ENCODE measurements at regions not wholly inside any gene's neighbourhood (a gene's known extent, or its start where the extent isn't known, plus 50 kb on each side); places are given as distances from the start of the nearest gene placed in this dataset.
"Not testable (repeated sequence)": the region's sequence is repeated elsewhere in the genome, so short reads cannot be mapped to it uniquely, and the experiment has no call there.

DNA sequence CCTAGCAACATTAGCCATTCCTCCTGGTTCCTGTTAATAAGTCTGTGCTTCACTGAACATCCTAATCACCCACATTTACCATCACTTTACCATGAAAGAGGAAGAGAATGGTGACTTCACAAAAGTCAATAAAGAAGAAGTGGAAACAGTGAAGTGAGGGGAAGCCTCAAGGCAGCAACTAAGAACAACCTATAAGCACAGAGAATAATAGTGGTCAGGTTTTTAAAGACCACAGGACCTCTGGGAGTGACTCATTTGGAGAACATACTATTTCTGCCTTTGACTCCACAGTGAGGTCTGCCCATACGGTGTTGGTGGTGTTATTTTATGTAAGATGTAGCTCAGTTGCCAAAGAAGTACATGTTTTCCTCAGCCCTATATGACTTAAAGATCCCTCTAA, 86.0 kb upstream of the TET2 start:
- DNase-seq = no peak

DNA sequence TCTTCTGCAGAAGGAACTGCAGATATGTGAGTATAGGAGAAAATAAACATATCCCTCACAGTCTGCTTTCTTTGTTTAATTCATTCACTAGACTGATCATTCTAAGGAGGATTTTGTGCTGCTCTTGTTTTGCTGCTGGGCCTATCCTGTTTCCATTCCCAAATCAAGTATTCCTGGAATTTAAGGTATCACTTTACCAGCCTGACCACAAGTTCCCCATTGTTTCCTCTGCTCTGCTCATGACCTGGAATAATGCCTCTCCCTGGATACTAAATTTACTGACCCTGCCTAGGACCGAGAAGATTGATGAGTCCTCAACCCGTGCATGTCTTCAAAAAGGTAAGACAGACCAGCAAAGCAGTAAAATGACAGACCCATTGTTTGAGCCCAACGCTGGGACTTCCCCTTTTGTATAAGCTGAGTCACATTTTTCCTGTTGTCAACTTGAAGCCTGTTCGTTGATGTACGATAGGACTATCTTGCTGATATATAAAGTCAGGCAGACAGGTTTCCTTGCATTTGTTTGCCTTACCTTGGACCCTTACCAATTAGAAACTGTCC, 85.5 kb upstream of the TET2 start:
- peak; percentile 6 for DNase-seq

DNA sequence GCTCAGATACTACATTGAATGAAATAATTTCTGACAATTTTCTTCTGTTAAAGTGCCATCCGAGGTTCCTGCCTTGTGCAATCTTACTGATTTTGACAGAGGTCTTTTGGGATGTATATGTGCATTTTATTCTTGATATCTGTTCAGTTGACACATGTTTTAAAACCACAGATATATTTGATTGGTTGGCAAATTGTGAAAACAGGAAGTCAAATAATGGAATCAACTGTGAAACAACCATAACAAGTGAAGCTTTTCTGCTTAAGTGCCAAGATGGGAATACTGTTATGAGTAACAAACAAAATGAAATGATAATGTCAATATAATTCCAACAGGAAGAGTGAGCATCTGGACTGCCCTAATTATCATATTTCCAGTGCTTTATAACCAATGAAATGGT, 84.9 kb upstream of the TET2 start:
- DNase-seq = no peak

DNA sequence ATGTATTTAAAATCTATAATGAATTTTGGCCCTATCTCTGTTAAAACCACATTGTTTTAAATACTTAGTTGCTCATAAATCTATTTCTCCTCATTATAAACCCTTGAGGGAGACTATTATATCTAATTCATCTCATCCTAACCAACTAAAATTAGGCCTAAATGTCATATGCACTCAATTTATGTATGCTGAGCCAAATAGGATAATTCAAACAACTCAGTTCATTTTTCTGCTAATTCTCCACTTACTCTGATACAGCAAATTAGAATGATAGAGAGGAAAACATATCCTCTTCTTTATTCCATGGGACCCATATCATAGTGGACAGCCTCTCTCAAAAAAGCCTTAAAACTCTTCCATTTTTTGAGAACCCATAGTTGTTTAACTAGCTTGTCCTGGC, 80.3 kb upstream of the TET2 start:
- DNase-seq = no peak

DNA sequence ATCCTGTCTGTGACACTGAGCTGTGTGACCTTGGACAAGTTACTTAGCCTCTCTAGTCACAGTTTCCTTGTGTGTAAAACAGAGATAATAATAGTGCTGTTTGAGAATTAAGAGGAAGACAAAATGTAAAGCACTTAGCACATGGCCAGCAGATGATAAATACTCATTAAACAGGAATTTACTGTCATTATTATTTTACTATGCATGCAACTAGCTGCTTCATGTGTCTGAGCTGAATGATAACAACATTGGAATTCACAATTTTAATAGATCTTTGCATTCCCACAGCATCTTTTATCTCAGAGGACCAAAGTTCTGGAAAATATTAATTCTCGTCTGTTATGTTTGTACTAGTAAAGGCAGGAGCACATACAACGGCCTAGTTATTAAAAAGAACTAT, 79.2 kb upstream of the TET2 start:
- DNase-seq = no peak

DNA sequence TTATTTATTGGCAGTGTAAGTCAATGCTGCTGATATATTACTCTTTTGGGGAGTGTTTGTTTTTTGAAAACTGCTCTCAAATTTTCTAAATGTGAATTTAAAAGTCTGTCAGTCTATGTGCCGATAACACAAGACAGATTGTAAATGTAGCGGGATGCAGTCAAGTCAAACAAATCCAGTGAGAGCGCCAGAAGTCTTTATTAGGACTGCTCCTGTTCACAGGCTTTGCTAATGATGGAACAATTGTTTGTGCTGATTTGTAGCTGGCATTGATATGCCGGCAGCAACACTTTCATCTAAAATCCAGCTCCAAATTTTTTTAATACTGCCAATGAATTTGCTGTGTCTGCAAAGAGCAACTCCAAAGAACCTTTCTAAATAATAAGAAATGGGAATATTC, 78.7 kb upstream of the TET2 start:
- no peak for DNase-seq

DNA sequence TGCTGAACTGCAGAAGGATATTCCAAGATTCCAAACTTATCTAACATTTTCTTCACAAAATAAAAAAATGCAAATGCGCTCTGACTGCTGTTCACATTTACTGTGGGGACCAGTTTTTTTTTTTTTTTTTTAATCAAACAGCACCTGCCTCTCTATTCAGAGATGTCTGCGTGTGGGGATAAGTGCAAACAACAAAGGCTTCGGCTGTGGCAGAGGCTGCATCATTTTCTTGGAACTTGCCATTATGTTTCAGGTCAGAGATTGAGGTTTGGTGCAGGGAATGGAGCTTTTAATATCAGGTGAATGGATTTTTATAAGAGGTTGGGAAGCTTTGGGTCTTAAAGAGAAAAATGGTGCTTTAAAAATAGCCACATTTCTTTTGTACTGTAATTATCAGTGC, 78.2 kb upstream of the TET2 start:
- DNase-seq = no peak

DNA sequence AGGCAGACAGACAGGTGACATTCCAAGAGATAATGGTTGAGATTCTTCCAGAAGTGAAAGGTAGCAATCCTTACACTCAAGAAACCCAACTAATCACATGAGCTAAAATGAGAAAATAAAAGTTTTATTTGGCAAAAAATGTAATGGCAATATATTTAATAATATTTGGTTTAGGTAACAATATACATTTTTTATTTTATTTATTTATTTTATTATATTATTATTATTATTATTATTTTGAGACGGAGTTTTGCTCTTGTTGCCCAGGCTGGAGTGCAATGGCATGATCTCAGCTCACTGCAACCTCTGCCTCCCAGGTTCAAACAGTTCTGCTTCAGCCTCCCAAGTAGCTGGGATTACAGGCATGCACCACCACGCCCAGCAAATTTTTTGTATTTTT, 74.6 kb upstream of the TET2 start:
- DNase-seq = not testable (repeated sequence)

DNA sequence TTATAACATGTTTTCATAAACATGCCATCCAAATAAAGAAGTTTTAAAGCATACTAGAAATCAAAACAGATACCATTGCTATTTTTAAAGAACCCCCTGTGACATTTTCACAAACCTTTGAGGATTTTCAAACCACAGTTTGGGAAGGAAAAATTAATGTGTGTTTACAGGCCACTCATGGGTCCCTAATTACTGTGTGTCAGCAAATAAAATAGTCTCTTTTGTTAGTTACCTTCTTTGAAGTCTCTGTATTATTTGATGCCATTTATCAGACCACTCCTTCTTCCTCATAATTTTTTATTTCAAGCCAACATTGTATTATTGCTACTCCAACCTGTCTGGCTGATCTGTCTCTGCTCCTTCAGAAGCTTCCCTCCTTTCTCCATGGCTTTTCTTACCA, 72.6 kb upstream of the TET2 start:
- no peak for DNase-seq

DNA sequence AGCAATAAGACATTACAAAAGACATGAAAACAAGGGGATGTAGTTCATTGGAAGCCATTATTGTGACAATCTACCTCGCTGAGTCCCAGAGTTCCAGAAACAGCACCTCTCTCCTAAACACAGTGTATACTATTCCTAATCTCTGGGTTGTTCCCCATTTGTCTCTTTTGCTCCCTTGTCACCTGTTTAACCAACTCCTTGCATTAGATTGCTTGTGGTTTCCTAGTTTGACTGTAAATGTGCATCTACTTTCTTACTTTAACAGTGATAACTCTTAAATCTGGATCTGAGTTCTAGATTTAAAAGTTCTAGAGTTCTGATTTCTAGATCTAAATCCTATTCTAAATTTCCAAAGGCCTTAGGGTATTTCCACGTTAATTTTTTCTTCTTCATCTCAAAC, 71.6 kb upstream of the TET2 start:
- no peak for DNase-seq

DNA sequence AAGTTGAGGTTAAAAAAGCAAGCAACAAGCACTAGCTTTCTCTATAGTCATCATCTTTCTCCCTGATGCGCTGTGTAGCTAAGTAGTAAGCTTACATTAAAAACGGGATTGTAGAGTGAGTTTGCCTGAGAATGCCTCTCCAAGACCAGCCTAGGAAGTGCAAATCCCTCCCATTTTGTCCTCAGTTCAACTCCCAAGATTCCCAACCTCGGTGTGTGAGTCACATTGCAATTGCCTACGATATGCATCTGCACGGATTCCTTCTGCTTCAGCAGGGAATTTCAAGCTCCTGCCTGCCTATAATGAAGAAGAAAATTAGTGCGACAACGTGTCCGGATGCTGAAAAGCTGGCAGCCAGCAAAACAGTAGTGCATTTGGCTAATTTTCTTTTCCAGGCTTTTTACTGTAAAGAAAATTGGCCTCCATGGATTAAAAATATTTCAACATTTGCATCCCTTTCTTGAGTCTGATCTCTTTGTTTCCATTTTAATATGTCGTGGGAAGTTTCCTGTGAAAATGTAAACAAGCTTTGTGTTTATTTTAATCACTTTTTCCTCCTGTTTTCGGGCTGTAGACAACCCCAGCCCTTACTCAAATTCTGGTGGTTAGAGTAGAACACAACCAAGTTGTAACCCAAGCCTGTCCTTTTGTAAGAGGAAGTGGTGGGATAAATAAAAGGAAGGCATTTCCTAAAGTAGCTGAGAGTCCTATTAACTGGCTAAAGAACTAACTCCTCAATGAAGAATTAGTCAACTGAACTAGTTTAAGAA, 58.4 kb upstream of the TET2 start:
- no peak for DNase-seq

DNA sequence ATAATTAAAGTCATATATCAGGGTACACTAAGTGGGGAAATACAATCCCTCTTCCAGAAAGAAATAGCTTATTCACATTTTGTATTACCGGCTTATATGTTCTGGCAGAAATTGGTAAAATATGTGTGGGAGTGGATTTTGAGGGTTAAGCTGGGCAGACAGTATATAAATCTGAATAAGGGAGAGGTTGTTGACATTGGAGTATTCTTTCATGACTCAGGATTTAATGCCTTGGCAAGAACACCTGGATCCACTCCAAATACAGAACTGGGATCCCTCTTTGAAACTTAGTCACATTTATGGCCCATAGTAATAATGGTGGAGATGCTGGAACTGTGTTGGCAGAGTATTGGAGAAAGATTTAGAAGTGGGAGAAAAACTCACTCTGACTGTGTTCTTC, 54.3 kb upstream of the TET2 start:
- no peak for DNase-seq

DNA sequence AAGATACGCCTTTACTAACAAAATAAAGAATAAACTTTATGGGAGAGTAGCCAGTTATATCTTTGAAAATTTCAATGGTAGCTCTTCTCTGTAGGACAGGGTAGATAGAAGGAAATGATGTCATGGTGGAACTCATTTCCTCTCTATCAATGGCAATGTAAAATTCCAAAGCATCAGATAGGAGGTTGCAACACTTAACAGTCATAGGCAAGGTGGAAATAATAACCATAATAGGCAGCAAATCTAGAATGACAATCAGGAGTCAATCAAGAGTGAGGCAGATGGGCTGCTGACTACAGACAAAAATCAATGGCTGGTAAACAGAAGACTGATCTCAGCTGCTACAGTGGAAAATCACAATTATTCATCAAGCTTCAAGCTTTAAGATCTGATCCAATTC, 53.9 kb upstream of the TET2 start:
- no peak for DNase-seq

DNA sequence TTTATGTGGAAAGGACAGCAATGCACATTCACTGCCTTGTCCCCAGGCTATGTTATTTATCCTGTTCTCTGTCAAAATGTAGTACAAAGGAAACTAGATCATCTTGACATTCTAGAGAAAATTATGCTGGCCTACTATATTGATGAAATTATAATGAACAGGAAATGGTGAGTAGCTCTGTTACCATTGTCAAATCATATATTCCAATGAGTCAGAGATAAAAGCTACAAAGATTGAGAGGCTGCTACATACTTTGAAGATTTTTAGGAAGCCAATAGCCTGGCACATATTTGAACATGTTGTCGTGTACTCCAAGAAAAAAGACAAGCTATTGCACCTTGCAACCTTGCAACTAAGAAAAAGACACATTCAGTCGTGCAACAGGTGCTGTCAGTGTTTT, 52.7 kb upstream of the TET2 start:
- DNase-seq = no peak
